ENCODE measurements at regions not wholly inside any gene's neighbourhood (a gene's known extent, or its start where the extent isn't known, plus 50 kb on each side); places are given as distances from the start of the nearest gene placed in this dataset.

- no peak for DNase-seq (ENCODE audit: low spot score)
Measured at GRCh38 chr6:169945117-169945516, 193.7 kb downstream of the ERMARD start.

- no peak for DNase-seq (ENCODE audit: low spot score)
Measured at GRCh38 chr6:169944415-169944814, 193.0 kb downstream of the ERMARD start.

- no peak for DNase-seq (ENCODE audit: low spot score)
Measured at GRCh38 chr6:169944061-169944337, 192.6 kb downstream of the ERMARD start.

GRCh38 chr6:169943241-169944060 is 192.0 kb downstream of the ERMARD start:
- no peak for DNase-seq (ENCODE audit: low spot score)

GRCh38 chr6:169942173-169942572 is 190.8 kb downstream of the ERMARD start:
- no peak for DNase-seq (ENCODE audit: low spot score)

GRCh38 chr6:169940481-169941271 is 189.3 kb downstream of the ERMARD start:
- no peak for DNase-seq (ENCODE audit: low spot score)

- no peak for DNase-seq (ENCODE audit: low spot score)
Measured at GRCh38 chr6:169939554-169940164, 188.2 kb downstream of the ERMARD start.

GRCh38 chr6:169938731-169939130 is 187.3 kb downstream of the ERMARD start:
- no peak for DNase-seq (ENCODE audit: low spot score)

- no peak for DNase-seq (ENCODE audit: low spot score)
Measured at GRCh38 chr6:169938262-169938701, 186.9 kb downstream of the ERMARD start.

- DNase-seq (ENCODE audit: low spot score) = no peak
Measured at GRCh38 chr6:169937389-169938261, 186.2 kb downstream of the ERMARD start.

GRCh38 chr6:169936355-169936975 is 185.0 kb downstream of the ERMARD start:
- DNase-seq (ENCODE audit: low spot score) = no peak

GRCh38 chr6:169935861-169936260 is 184.4 kb downstream of the ERMARD start:
- DNase-seq (ENCODE audit: low spot score) = no peak

GRCh38 chr6:169935348-169935718 is 183.9 kb downstream of the ERMARD start:
- no peak for DNase-seq (ENCODE audit: low spot score)

GRCh38 chr6:169934699-169935347 is 183.4 kb downstream of the ERMARD start:
- DNase-seq (ENCODE audit: low spot score) = no peak

GRCh38 chr6:169933839-169934698 is 182.6 kb downstream of the ERMARD start:
- no peak for DNase-seq (ENCODE audit: low spot score)

GRCh38 chr6:169933251-169933821 is 181.9 kb downstream of the ERMARD start:
- DNase-seq (ENCODE audit: low spot score) = no peak

- no peak for DNase-seq (ENCODE audit: low spot score)
Measured at GRCh38 chr6:169932491-169932890, 181.1 kb downstream of the ERMARD start.

GRCh38 chr6:169931261-169931660 is 179.8 kb downstream of the ERMARD start:
- no peak for DNase-seq (ENCODE audit: low spot score)

- no peak for DNase-seq (ENCODE audit: low spot score)
Measured at GRCh38 chr6:169930799-169931198, 179.4 kb downstream of the ERMARD start.

GRCh38 chr6:169927711-169928110 is 176.3 kb downstream of the ERMARD start:
- DNase-seq (ENCODE audit: low spot score) = no peak

All from COLO829 (cell line).